ENCODE measurements at regions not wholly inside any gene's neighbourhood (a gene's known extent, or its start where the extent isn't known, plus 50 kb on each side); places are given as distances from the start of the nearest gene placed in this dataset.
"Not testable (repeated sequence)": the region's sequence is repeated elsewhere in the genome, so short reads cannot be mapped to it uniquely, and the experiment has no call there.

- no peak overlapping the region for H3K4me3 Mint-ChIP-seq
- DNase-seq (ENCODE audit: low spot score) = no peak
- H3K36me3 Mint-ChIP-seq = no peaks in the 10 kb centered on the region
- no peak overlapping the region for H3K27ac Mint-ChIP-seq
- POLR2A ChIA-PET = no interaction called here
- no peak for ATAC-seq
- H3K4me1 Mint-ChIP-seq = no peaks in the 10 kb centered on the region
- TF ChIP-seq, protein P1, sequence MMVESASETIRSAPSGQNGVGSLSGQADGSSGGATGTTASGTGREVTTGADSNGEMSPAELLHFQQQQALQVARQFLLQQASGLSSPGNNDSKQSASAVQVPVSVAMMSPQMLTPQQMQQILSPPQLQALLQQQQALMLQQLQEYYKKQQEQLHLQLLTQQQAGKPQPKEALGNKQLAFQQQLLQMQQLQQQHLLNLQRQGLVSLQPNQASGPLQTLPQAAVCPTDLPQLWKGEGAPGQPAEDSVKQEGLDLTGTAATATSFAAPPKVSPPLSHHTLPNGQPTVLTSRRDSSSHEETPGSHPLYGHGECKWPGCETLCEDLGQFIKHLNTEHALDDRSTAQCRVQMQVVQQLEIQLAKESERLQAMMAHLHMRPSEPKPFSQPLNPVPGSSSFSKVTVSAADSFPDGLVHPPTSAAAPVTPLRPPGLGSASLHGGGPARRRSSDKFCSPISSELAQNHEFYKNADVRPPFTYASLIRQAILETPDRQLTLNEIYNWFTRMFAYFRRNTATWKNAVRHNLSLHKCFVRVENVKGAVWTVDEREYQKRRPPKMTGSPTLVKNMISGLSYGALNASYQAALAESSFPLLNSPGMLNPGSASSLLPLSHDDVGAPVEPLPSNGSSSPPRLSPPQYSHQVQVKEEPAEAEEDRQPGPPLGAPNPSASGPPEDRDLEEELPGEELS (CRISPR knock-in tag; IDR thresholded peaks at IDR 0.05) = no peak
- TF ChIP-seq AR (CRISPR knock-in tag; IDR thresholded peaks at IDR 0.05) (no peak), NR2C2 (CRISPR knock-in tag; IDR thresholded peaks at IDR 0.05) (no peak)
- CTCF ChIA-PET = no interaction called here
- H3K9me3 Mint-ChIP-seq = peaks cover 12% of the 10 kb centered on the region
- no peaks in the 10 kb centered on the region for H3K27me3 Mint-ChIP-seq (ENCODE audit: low read depth)
These were observed 71.8 kb upstream of the LTBP1 start for GRCh38 chr2:32874931-32875330.

DNA sequence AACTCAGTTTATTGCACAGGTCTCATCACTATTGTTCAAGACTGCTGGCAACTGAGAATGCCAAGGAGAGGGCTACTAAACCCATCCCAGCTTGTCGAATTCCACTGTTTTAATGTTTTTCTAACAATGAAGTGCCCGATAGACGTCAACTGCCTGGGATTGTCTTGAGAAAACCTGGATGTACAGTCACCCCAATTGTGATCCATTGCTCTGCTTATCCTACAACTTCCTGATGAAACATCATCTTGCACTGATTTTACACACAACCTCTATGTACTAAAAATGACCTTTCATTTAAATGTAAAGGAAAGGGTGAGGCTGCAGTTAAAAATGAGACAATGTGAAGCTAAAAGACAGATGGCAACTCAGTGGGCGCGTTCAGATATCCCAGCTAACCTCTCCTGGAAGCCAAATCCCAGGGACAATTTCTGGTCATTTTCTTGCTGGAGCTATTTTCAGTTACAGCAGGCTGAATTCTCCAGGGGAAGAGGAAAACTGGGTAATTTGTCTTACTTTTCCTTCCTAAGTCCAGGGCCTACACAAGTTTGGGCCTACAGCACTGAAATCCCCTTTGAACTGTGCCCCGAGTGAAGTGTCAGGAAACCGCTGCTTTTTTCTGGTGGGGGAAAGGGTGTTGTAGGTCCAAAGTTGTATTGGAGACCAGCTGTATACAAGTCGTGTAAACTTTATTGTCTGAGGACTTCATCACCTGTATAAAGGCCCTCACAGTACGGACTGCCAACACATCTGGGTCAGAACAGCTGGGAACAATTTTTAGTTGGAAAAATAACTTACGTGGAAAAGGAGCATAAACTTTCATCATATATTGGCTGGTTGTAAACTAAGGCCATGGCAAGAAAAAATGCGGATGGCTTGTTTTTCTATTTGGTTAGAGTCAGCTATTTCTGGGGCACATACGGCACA is 68.9 kb upstream of the LTBP1 start:
- ChIA-PET POLR2A (no interaction called here), CTCF (no interaction called here)
- no peak for TF ChIP-seq E2F5 (CRISPR knock-in tag; IDR thresholded peaks at IDR 0.05)
- Mint-ChIP-seq H3K36me3 (no peaks in the 10 kb centered on the region), H3K27me3 (ENCODE audit: low read depth) (no peaks in the 10 kb centered on the region), H3K9me3 (0 out of 2 replicates have a peak, but pooled peaks cover 8% of the 10 kb centered on the region), H3K4me3 (no peak overlapping the region), H3K4me1 (no peaks in the 10 kb centered on the region), H3K27ac (no peak overlapping the region)
- ATAC-seq = no peak
- no peak for DNase-seq (ENCODE audit: low spot score)

- DNase-seq (ENCODE audit: low spot score); CTCF ChIA-PET; H3K4me1 Mint-ChIP-seq; H3K27me3 Mint-ChIP-seq (ENCODE audit: low read depth); H3K36me3 Mint-ChIP-seq; POLR2A ChIA-PET; ATAC-seq; H3K9me3 Mint-ChIP-seq; H3K27ac Mint-ChIP-seq; H3K4me3 Mint-ChIP-seq: not testable (repeated sequence)
These were observed 66.8 kb upstream of the LTBP1 start for GRCh38 chr2:32879943-32880342.

GRCh38 chr2:32882816-32883810 is 63.6 kb upstream of the LTBP1 start:
- ChIA-PET CTCF (no interaction called here), POLR2A (interaction anchor here (1.1 kb wide), 1 partner anchor 9 kb away, joined by 3 read pairs; no protein-coding TSS in a partner anchor)
- no peak for DNase-seq (ENCODE audit: low spot score)
- Mint-ChIP-seq H3K4me1 (peaks cover 4% of the 10 kb centered on the region; the same call in 1 of the 2 replicates), H3K9me3 (peaks cover 34% of the 10 kb centered on the region), H3K36me3 (peaks cover 24% of the 10 kb centered on the region), H3K4me3 (no peak overlapping the region), H3K27ac (no peak overlapping the region), H3K27me3 (ENCODE audit: low read depth) (no peaks in the 10 kb centered on the region)
- ATAC-seq = no peak; the same call in 1 of the 2 replicates
- TF ChIP-seq ESRRA (CRISPR knock-in tag; IDR thresholded peaks at IDR 0.05; ENCODE audit: borderline replicate concordance) = no peak
- no peak for TF ChIP-seq E2F5 (CRISPR knock-in tag; IDR thresholded peaks at IDR 0.05)
- no peak for TF ChIP-seq NR2C2 (CRISPR knock-in tag; IDR thresholded peaks at IDR 0.05)
- no peak for TF ChIP-seq ZNF317 (CRISPR knock-in tag; IDR thresholded peaks at IDR 0.05; ENCODE audit: borderline replicate concordance, low read depth)
- TF ChIP-seq TCF7 (CRISPR knock-in tag; IDR thresholded peaks at IDR 0.05; ENCODE audit: low read depth) = no peak
- TF ChIP-seq, protein P2, sequence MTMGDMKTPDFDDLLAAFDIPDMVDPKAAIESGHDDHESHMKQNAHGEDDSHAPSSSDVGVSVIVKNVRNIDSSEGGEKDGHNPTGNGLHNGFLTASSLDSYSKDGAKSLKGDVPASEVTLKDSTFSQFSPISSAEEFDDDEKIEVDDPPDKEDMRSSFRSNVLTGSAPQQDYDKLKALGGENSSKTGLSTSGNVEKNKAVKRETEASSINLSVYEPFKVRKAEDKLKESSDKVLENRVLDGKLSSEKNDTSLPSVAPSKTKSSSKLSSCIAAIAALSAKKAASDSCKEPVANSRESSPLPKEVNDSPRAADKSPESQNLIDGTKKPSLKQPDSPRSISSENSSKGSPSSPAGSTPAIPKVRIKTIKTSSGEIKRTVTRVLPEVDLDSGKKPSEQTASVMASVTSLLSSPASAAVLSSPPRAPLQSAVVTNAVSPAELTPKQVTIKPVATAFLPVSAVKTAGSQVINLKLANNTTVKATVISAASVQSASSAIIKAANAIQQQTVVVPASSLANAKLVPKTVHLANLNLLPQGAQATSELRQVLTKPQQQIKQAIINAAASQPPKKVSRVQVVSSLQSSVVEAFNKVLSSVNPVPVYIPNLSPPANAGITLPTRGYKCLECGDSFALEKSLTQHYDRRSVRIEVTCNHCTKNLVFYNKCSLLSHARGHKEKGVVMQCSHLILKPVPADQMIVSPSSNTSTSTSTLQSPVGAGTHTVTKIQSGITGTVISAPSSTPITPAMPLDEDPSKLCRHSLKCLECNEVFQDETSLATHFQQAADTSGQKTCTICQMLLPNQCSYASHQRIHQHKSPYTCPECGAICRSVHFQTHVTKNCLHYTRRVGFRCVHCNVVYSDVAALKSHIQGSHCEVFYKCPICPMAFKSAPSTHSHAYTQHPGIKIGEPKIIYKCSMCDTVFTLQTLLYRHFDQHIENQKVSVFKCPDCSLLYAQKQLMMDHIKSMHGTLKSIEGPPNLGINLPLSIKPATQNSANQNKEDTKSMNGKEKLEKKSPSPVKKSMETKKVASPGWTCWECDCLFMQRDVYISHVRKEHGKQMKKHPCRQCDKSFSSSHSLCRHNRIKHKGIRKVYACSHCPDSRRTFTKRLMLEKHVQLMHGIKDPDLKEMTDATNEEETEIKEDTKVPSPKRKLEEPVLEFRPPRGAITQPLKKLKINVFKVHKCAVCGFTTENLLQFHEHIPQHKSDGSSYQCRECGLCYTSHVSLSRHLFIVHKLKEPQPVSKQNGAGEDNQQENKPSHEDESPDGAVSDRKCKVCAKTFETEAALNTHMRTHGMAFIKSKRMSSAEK (CRISPR knock-in tag; IDR thresholded peaks at IDR 0.05; ENCODE audit: borderline replicate concordance) = no peak
- no peak for TF ChIP-seq ZNF232 (CRISPR knock-in tag; IDR thresholded peaks at IDR 0.05)
- no peak for TF ChIP-seq CTCF (IDR thresholded peaks at IDR 0.05)
